ENCODE measurements at regions not wholly inside any gene's neighbourhood (a gene's known extent, or its start where the extent isn't known, plus 50 kb on each side); places are given as distances from the start of the nearest gene placed in this dataset.

DNA sequence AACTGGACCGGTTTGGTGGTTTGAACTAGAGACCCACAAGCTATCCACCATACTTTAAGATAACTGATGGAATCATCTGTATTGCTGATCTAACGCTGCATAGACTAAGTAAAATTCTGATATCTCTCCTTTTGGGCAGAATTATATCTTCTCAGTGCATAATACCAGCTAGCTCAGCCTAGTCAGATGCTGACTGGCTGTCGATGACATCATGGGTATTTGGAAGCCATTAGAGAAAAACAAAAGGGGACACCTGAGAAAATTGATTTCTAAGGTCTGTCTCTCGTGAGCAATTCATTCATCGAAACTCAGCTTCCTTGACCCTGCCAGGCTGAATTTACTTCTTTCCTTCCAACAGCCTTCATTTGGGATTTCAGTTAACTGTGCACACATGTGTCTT, 263.0 kb upstream of the CCL2 start:
- H3K9me2 ChIP-seq (replicated peaks; ENCODE audit: low read depth, low read length) = no peaks in the 10 kb centered on the region
- TF ChIP-seq, protein P1, sequence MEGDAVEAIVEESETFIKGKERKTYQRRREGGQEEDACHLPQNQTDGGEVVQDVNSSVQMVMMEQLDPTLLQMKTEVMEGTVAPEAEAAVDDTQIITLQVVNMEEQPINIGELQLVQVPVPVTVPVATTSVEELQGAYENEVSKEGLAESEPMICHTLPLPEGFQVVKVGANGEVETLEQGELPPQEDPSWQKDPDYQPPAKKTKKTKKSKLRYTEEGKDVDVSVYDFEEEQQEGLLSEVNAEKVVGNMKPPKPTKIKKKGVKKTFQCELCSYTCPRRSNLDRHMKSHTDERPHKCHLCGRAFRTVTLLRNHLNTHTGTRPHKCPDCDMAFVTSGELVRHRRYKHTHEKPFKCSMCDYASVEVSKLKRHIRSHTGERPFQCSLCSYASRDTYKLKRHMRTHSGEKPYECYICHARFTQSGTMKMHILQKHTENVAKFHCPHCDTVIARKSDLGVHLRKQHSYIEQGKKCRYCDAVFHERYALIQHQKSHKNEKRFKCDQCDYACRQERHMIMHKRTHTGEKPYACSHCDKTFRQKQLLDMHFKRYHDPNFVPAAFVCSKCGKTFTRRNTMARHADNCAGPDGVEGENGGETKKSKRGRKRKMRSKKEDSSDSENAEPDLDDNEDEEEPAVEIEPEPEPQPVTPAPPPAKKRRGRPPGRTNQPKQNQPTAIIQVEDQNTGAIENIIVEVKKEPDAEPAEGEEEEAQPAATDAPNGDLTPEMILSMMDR (conservative IDR thresholded peaks at IDR 0.05; ENCODE audit: low read length) = no peak
- no peak for TF ChIP-seq EZH2phosphoT487 (IDR thresholded peaks at IDR 0.05; ENCODE audit: borderline replicate concordance)
- H3K36me3 ChIP-seq (ENCODE audit: insufficient read depth, low read length) = no peaks in the 10 kb centered on the region
- H3K27me3 ChIP-seq (ENCODE audit: insufficient read depth, low read length, poor library complexity, severe bottlenecking) = no peaks in the 10 kb centered on the region
- no peak overlapping the region for H3K9ac ChIP-seq (ENCODE audit: low read depth, low read length, poor library complexity, severe bottlenecking)
- peaks cover 16% of the 10 kb centered on the region for H3K4me1 ChIP-seq (ENCODE audit: insufficient read depth, low read length, poor library complexity, severe bottlenecking)
- no peaks in the 10 kb centered on the region for H3F3A ChIP-seq (ENCODE audit: low read depth)
- H4K20me1 ChIP-seq (ENCODE audit: insufficient read depth, low read length, poor library complexity, severe bottlenecking) = no peaks in the 10 kb centered on the region
- H3K79me2 ChIP-seq (ENCODE audit: insufficient read depth, low read length) = no peaks in the 10 kb centered on the region
- no peak overlapping the region for H2AFZ ChIP-seq (ENCODE audit: low read length)
- H3K4me2 ChIP-seq (ENCODE audit: low read depth, low read length, poor library complexity, severe bottlenecking) = no peak overlapping the region
- no peak overlapping the region for H3K4me3 ChIP-seq (ENCODE audit: low read length, poor library complexity, severe bottlenecking)
- H3K9me3 ChIP-seq (ENCODE audit: insufficient read depth, low read depth, low read length) = no peaks in the 10 kb centered on the region

DNA sequence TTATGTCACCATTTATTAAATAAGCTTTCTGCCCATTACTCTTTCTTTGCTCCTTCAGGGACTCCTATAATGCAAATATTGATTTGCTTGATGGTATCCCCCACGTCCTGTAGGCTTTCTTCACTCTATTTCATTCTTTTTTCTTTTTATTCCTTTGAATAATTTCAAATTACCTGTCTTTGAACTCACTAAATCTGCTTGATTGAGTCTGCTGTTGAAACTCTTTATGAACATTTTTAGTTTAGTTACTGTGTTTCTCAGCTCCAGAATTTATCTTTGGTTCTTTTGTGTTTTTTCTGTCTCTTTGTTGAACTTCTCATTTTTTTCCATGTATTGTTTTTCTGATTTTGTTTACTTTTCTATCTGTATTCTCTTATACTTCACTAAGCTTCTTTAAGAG, 254.4 kb upstream of the CCL2 start:
- Histone ChIP-seq H3F3A (ENCODE audit: low read depth) (no peaks in the 10 kb centered on the region), H3K9me3 (ENCODE audit: insufficient read depth, low read depth, low read length) (peaks cover 6% of the 10 kb centered on the region; the same call in 1 of the 2 replicates), H3K4me2 (ENCODE audit: low read depth, low read length, poor library complexity, severe bottlenecking) (no peak overlapping the region), H3K4me3 (ENCODE audit: low read length, poor library complexity, severe bottlenecking) (no peak overlapping the region), H3K79me2 (ENCODE audit: insufficient read depth, low read length) (no peaks in the 10 kb centered on the region), H3K9me2 (replicated peaks; ENCODE audit: low read depth, low read length) (no peaks in the 10 kb centered on the region), H3K27me3 (ENCODE audit: insufficient read depth, low read length, poor library complexity, severe bottlenecking) (no peaks in the 10 kb centered on the region), H3K36me3 (ENCODE audit: insufficient read depth, low read length) (no peaks in the 10 kb centered on the region), H4K20me1 (ENCODE audit: insufficient read depth, low read length, poor library complexity, severe bottlenecking) (no peaks in the 10 kb centered on the region), H2AFZ (ENCODE audit: low read length) (no peak overlapping the region), H3K4me1 (ENCODE audit: insufficient read depth, low read length, poor library complexity, severe bottlenecking) (no peaks in the 10 kb centered on the region), H3K9ac (ENCODE audit: low read depth, low read length, poor library complexity, severe bottlenecking) (no peak overlapping the region)
- TF ChIP-seq, protein P1 (conservative IDR thresholded peaks at IDR 0.05; ENCODE audit: low read length) = no peak
- TF ChIP-seq EZH2phosphoT487 (IDR thresholded peaks at IDR 0.05; ENCODE audit: borderline replicate concordance) = no peak

DNA sequence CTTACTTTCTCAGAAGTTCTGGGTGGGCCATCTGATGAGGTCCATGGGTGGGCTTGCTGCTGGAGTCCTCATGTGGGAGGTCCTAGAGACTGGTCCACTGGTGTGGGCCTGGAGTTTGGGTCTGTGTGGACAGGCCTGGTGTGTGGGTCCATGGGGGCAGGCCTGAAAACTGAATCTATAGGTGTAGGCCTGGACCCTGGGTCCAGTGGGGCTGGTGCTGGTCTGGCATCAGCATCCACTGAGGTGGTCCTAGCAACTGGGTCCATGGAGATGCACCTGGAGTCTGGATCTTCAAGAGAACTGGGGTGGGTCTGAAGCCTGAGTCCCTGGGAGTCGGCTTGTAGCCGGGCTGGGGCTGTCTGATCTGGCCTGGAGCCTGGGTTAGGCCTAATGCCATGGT, 253.8 kb upstream of the CCL2 start:
- Histone ChIP-seq H3K27me3 (ENCODE audit: insufficient read depth, low read length, poor library complexity, severe bottlenecking) (no peaks in the 10 kb centered on the region), H3K4me3 (ENCODE audit: low read length, poor library complexity, severe bottlenecking) (no peak overlapping the region), H3K9ac (ENCODE audit: low read depth, low read length, poor library complexity, severe bottlenecking) (no peak overlapping the region), H3K4me2 (ENCODE audit: low read depth, low read length, poor library complexity, severe bottlenecking) (no peak overlapping the region), H3K9me3 (ENCODE audit: insufficient read depth, low read depth, low read length) (peaks cover 6% of the 10 kb centered on the region; the same call in 1 of the 2 replicates), H3K4me1 (ENCODE audit: insufficient read depth, low read length, poor library complexity, severe bottlenecking) (no peaks in the 10 kb centered on the region), H2AFZ (ENCODE audit: low read length) (no peak overlapping the region), H3K79me2 (ENCODE audit: insufficient read depth, low read length) (no peaks in the 10 kb centered on the region), H3K9me2 (replicated peaks; ENCODE audit: low read depth, low read length) (no peaks in the 10 kb centered on the region), H3K36me3 (ENCODE audit: insufficient read depth, low read length) (no peaks in the 10 kb centered on the region), H3F3A (ENCODE audit: low read depth) (no peaks in the 10 kb centered on the region), H4K20me1 (ENCODE audit: insufficient read depth, low read length, poor library complexity, severe bottlenecking) (no peaks in the 10 kb centered on the region)
- TF ChIP-seq, protein P1 (conservative IDR thresholded peaks at IDR 0.05; ENCODE audit: low read length) = no peak
- no peak for TF ChIP-seq EZH2phosphoT487 (IDR thresholded peaks at IDR 0.05; ENCODE audit: borderline replicate concordance)

Data from Loucy (cell line).